ENCODE measurements at regions not wholly inside any gene's neighbourhood (a gene's known extent, or its start where the extent isn't known, plus 50 kb on each side); places are given as distances from the start of the nearest gene placed in this dataset.

- TF ChIP-seq, protein P1, sequence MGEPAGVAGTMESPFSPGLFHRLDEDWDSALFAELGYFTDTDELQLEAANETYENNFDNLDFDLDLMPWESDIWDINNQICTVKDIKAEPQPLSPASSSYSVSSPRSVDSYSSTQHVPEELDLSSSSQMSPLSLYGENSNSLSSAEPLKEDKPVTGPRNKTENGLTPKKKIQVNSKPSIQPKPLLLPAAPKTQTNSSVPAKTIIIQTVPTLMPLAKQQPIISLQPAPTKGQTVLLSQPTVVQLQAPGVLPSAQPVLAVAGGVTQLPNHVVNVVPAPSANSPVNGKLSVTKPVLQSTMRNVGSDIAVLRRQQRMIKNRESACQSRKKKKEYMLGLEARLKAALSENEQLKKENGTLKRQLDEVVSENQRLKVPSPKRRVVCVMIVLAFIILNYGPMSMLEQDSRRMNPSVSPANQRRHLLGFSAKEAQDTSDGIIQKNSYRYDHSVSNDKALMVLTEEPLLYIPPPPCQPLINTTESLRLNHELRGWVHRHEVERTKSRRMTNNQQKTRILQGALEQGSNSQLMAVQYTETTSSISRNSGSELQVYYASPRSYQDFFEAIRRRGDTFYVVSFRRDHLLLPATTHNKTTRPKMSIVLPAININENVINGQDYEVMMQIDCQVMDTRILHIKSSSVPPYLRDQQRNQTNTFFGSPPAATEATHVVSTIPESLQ (CRISPR knock-in tag; IDR thresholded peaks at IDR 0.05) = no peak
- TF ChIP-seq JAZF1 (CRISPR knock-in tag; IDR thresholded peaks at IDR 0.05) (no peak), GABPB1 (CRISPR knock-in tag; IDR thresholded peaks at IDR 0.05) (no peak), NR3C1 (CRISPR knock-in tag; conservative IDR thresholded peaks at IDR 0.05; ENCODE audit: low read depth) (no peak), ZNF423 (CRISPR knock-in tag; IDR thresholded peaks at IDR 0.05) (no peak), NFATC4 (CRISPR knock-in tag; IDR thresholded peaks at IDR 0.05) (no peak)
Measured at GRCh38 chr10:6695519-6695918, 115.4 kb upstream of the PRKCQ start (continued).

GRCh38 chr10:6694447-6695140 is 114.5 kb upstream of the PRKCQ start:
- no peak for ATAC-seq
- no peak overlapping the region for H3K27ac Mint-ChIP-seq
- POLR2A ChIA-PET = no interaction called here
- no peaks in the 10 kb centered on the region for H3K4me1 Mint-ChIP-seq
- no peaks in the 10 kb centered on the region; the same call in 1 of the 2 replicates for H3K27me3 Mint-ChIP-seq (ENCODE audit: low read depth)
- DNase-seq (ENCODE audit: low spot score) = no peak
- no peaks in the 10 kb centered on the region for H3K9me3 Mint-ChIP-seq
- no peaks in the 10 kb centered on the region for H3K36me3 Mint-ChIP-seq
- TF ChIP-seq IRF2 (CRISPR knock-in tag; IDR thresholded peaks at IDR 0.05; ENCODE audit: borderline replicate concordance, low read depth) (no peak), CTCF (IDR thresholded peaks at IDR 0.05) (no peak), ZNF396 (CRISPR knock-in tag; IDR thresholded peaks at IDR 0.05; ENCODE audit: borderline replicate concordance) (no peak)
- CTCF ChIA-PET = no interaction called here
- H3K4me3 Mint-ChIP-seq = no peak overlapping the region

- Mint-ChIP-seq H3K27ac (no peak overlapping the region), H3K4me3 (no peak overlapping the region), H3K9me3 (no peaks in the 10 kb centered on the region), H3K4me1 (no peaks in the 10 kb centered on the region), H3K36me3 (no peaks in the 10 kb centered on the region), H3K27me3 (ENCODE audit: low read depth) (no peaks in the 10 kb centered on the region; the same call in 1 of the 2 replicates)
- DNase-seq (ENCODE audit: low spot score) (no peak), ATAC-seq (no peak)
- ChIA-PET CTCF (no interaction called here), POLR2A (no interaction called here)
- TF ChIP-seq JAZF1 (CRISPR knock-in tag; IDR thresholded peaks at IDR 0.05) (no peak), SMAD3 (CRISPR knock-in tag; IDR thresholded peaks at IDR 0.05; ENCODE audit: borderline replicate concordance) (no peak), RELA (CRISPR knock-in tag; IDR thresholded peaks at IDR 0.05; ENCODE audit: borderline replicate concordance) (no peak), ERG (CRISPR knock-in tag; IDR thresholded peaks at IDR 0.05) (no peak), GTF2I (CRISPR knock-in tag; conservative IDR thresholded peaks at IDR 0.05) (no peak), ZNF317 (CRISPR knock-in tag; IDR thresholded peaks at IDR 0.05; ENCODE audit: borderline replicate concordance, low read depth) (no peak), ZNF263 (CRISPR knock-in tag; IDR thresholded peaks at IDR 0.05; ENCODE audit: low read depth) (no peak), E2F1 (CRISPR knock-in tag; IDR thresholded peaks at IDR 0.05) (no peak), ZNF671 (CRISPR knock-in tag; IDR thresholded peaks at IDR 0.05) (no peak), RORB (CRISPR knock-in tag; IDR thresholded peaks at IDR 0.05) (no peak), ZNF219 (CRISPR knock-in tag; IDR thresholded peaks at IDR 0.05; ENCODE audit: borderline replicate concordance) (no peak), SMAD4 (CRISPR knock-in tag; IDR thresholded peaks at IDR 0.05) (no peak)
- TF ChIP-seq, protein P2, sequence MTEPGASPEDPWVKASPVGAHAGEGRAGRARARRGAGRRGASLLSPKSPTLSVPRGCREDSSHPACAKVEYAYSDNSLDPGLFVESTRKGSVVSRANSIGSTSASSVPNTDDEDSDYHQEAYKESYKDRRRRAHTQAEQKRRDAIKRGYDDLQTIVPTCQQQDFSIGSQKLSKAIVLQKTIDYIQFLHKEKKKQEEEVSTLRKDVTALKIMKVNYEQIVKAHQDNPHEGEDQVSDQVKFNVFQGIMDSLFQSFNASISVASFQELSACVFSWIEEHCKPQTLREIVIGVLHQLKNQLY (CRISPR knock-in tag; IDR thresholded peaks at IDR 0.05) = no peak
- TF ChIP-seq, protein P3, sequence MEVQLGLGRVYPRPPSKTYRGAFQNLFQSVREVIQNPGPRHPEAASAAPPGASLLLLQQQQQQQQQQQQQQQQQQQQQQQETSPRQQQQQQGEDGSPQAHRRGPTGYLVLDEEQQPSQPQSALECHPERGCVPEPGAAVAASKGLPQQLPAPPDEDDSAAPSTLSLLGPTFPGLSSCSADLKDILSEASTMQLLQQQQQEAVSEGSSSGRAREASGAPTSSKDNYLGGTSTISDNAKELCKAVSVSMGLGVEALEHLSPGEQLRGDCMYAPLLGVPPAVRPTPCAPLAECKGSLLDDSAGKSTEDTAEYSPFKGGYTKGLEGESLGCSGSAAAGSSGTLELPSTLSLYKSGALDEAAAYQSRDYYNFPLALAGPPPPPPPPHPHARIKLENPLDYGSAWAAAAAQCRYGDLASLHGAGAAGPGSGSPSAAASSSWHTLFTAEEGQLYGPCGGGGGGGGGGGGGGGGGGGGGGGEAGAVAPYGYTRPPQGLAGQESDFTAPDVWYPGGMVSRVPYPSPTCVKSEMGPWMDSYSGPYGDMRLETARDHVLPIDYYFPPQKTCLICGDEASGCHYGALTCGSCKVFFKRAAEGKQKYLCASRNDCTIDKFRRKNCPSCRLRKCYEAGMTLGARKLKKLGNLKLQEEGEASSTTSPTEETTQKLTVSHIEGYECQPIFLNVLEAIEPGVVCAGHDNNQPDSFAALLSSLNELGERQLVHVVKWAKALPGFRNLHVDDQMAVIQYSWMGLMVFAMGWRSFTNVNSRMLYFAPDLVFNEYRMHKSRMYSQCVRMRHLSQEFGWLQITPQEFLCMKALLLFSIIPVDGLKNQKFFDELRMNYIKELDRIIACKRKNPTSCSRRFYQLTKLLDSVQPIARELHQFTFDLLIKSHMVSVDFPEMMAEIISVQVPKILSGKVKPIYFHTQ (CRISPR knock-in tag; IDR thresholded peaks at IDR 0.05) = no peak
- TF ChIP-seq, protein P4, sequence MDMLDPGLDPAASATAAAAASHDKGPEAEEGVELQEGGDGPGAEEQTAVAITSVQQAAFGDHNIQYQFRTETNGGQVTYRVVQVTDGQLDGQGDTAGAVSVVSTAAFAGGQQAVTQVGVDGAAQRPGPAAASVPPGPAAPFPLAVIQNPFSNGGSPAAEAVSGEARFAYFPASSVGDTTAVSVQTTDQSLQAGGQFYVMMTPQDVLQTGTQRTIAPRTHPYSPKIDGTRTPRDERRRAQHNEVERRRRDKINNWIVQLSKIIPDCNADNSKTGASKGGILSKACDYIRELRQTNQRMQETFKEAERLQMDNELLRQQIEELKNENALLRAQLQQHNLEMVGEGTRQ (CRISPR knock-in tag; IDR thresholded peaks at IDR 0.05) = no peak
Measured at GRCh38 chr10:6692856-6693255, 112.8 kb upstream of the PRKCQ start.
